CD14-positive monocyte (primary cell): ENCODE measurements at regions not wholly inside any gene's neighbourhood (a gene's known extent, or its start where the extent isn't known, plus 50 kb on each side); places are given as distances from the start of the nearest gene placed in this dataset.

Experiments used
- DNase-seq, 3 donors: peaks; one replicate each; pipeline ENCODE4 v3.0.0-alpha.2; 2011 to 2022
- H2AFZ ChIP-seq: 2 replicates; pipeline ENCODE4 v1.6.0; 2012; ENCODE audit warnings: mild to moderate bottlenecking, low read depth, low read length, inconsistent platforms; ENCODE audit not compliant: insufficient read depth, poor library complexity, severe bottlenecking
- H3K27ac ChIP-seq, 2 donors: 1 replicate in 1 of 2; 2 replicates in 1 of 2; pipeline ENCODE4 v1.5.1; 2012 to 2013; ENCODE audit warnings: low read length in 2 of 2, control low read depth in 1 of 2, inconsistent platforms in 1 of 2, low read depth in 1 of 2, mild to moderate bottlenecking in 1 of 2
- H3K27me3 ChIP-seq, 2 donors: one replicate each; pipeline versions ENCODE4 v1.6.0 to v1.6.1; 2011 to 2013; ENCODE audit warnings: low read length in 2 of 2; ENCODE audit not compliant: control insufficient read depth in 2 of 2, insufficient read depth in 2 of 2
- H3K36me3 ChIP-seq, 2 donors: replicated peaks in 1 of 2; 1 replicate in 1 of 2; 2 replicates in 1 of 2; pipeline versions ENCODE4 v1.5.1 to v1.6.1; 2012 to 2013; ENCODE audit warnings: low read length in 2 of 2, control low read depth in 1 of 2, inconsistent platforms in 1 of 2, mild to moderate bottlenecking in 1 of 2; ENCODE audit not compliant: insufficient read depth in 2 of 2, control insufficient read depth in 1 of 2
- H3K4me1 ChIP-seq, 2 donors: 1 replicate in 1 of 2; 2 replicates in 1 of 2; pipeline versions ENCODE4 v1.5.1 to v1.6.1; 2012 to 2013; ENCODE audit warnings: low read length in 2 of 2, control low read depth in 1 of 2, inconsistent platforms in 1 of 2, mild to moderate bottlenecking in 1 of 2, moderate library complexity in 1 of 2; ENCODE audit not compliant: insufficient read depth in 2 of 2, control insufficient read depth in 1 of 2
- H3K4me2 ChIP-seq: replicated peaks from 2 replicates; pipeline ENCODE3; 2012; ENCODE audit warnings: low read length, moderate library complexity, mild to moderate bottlenecking; ENCODE audit not compliant: poor library complexity, severe bottlenecking; ENCODE audit errors: extremely low read depth
- H3K4me3 ChIP-seq, 3 experiments: fragments of 200-600 bp in 1 of 3; sonication (generic) in 1 of 3; replicated peaks in 1 of 3; 1 replicate in 2 of 3; 2 replicates in 1 of 3; pipeline ENCODE4 v1.5.1; 2011 to 2013; ENCODE audit warnings: low read length in 3 of 3, mild to moderate bottlenecking in 3 of 3, control low read depth in 2 of 3, low read depth in 2 of 3, inconsistent platforms in 1 of 3, moderate library complexity in 1 of 3
- H3K79me2 ChIP-seq: 2 replicates; pipeline ENCODE4 v1.6.0; 2012; ENCODE audit warnings: mild to moderate bottlenecking, control low read depth, inconsistent platforms, low read length, moderate library complexity; ENCODE audit not compliant: insufficient read depth
- H3K9ac ChIP-seq: 2 replicates; pipeline ENCODE4 v1.6.0; 2017; ENCODE audit warnings: low read length, mild to moderate bottlenecking; ENCODE audit not compliant: insufficient read depth, poor library complexity, severe bottlenecking
- H3K9me3 ChIP-seq, 2 donors: replicated peaks in 1 of 2; 1 replicate in 1 of 2; 2 replicates in 1 of 2; pipeline versions ENCODE4 v1.5.1 to v1.6.1; 2012 to 2013; ENCODE audit warnings: low read length in 2 of 2, control low read depth in 1 of 2; ENCODE audit not compliant: control insufficient read depth in 1 of 2, insufficient read depth in 1 of 2
- H4K20me1 ChIP-seq: 2 replicates; pipeline ENCODE4 v1.6.0; 2012; ENCODE audit warnings: mild to moderate bottlenecking, low read length, control low read depth, moderate library complexity; ENCODE audit not compliant: insufficient read depth
- H3K27ac Mint-ChIP-seq, 7 donors: one replicate each; pipeline ENCODE4 v1.8.0; 2020; ENCODE audit warnings: mild to moderate bottlenecking in 7 of 7, mixed read lengths in 7 of 7, moderate library complexity in 6 of 7, inconsistent platforms in 2 of 7
- H3K27me3 Mint-ChIP-seq, 3 donors: one replicate each; pipeline ENCODE4 v1.8.0; 2021 to 2022; ENCODE audit warnings: low read depth in 3 of 3, mild to moderate bottlenecking in 3 of 3, mixed read lengths in 3 of 3, moderate library complexity in 3 of 3, inconsistent platforms in 1 of 3
- H3K36me3 Mint-ChIP-seq, 2 donors: one replicate each; pipeline ENCODE4 v1.8.0; 2020; ENCODE audit warnings: mixed read lengths in 2 of 2, inconsistent platforms in 1 of 2, mild to moderate bottlenecking in 1 of 2
- H3K4me1 Mint-ChIP-seq: one replicate; pipeline ENCODE4 v1.8.0; 2020; ENCODE audit warnings: mild to moderate bottlenecking, mixed read lengths
- H3K4me3 Mint-ChIP-seq, 2 donors: one replicate each; pipeline ENCODE4 v1.8.0; 2020; ENCODE audit warnings: mild to moderate bottlenecking in 2 of 2, mixed read lengths in 2 of 2, moderate library complexity in 1 of 2
- H3K9me3 Mint-ChIP-seq, 7 donors: one replicate each; pipeline ENCODE4 v1.8.0; 2020 to 2022; ENCODE audit warnings: mixed read lengths in 7 of 7, mild to moderate bottlenecking in 6 of 7, moderate library complexity in 6 of 7, inconsistent platforms in 2 of 7
- WGBS: methylation state at CpG from one replicate; pipeline ENCODE4 v1.1.5; 2013; ENCODE audit warnings: missing lambda C conversion rate; ENCODE audit not compliant: insufficient coverage; 5-methylcytosine and 5-hydroxymethylcytosine counted together
- intact Hi-C, 2 donors: fragments of 100-400 bp; cut with micrococcal nuclease; formaldehyde crosslinking; loops; one replicate each; pipeline versions ENCODE4 v1.15.0 to v1.15.1; 2023
- TF ChIP-seq, protein P1 (sequence below): fragments of 200-600 bp; IDR thresholded peaks from one replicate; pipeline ENCODE4 v1.8.0; 2022; ENCODE audit warnings: antibody characterized with exemption, mild to moderate bottlenecking

DNA sequence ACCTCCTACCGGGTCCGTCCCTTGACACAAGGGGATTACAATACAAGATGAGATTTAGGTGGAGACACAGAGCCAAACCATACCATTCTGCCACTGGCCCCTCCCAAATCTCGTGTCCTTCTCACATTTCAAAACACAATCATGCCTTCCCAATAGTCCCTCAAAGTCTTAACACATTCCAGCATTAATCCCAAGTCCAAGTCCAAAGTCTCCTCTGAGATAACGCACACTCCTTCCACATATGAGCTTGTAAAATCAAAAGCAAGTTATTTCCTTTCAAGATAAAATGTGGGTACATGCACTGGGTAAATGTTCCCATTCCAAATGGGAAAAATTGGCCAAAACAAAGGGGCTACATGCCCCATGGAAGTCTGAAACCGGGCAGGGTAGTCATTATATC, 463.9 kb upstream of the CDH9 start:
- Mint-ChIP-seq H3K27ac (no peak overlapping the region), H3K4me3 (no peak overlapping the region), H3K36me3 (no peaks in the 10 kb centered on the region), H3K27me3 (no peaks in the 10 kb centered on the region), H3K9me3 (peaks cover 0 to 17% (median 5%) of the 10 kb centered on the region in 7 donors), H3K4me1 (no peaks in the 10 kb centered on the region)
- Histone ChIP-seq H3K36me3 (no peaks in the 10 kb centered on the region), H3K27ac (no peak overlapping the region), H3K9ac (no peak overlapping the region), H3K4me1 (no peaks in the 10 kb centered on the region), H3K27me3 (no peaks in the 10 kb centered on the region), H4K20me1 (no peaks in the 10 kb centered on the region), H3K4me2 (no peak overlapping the region), H2AFZ (no peak overlapping the region), H3K4me3 (no peak overlapping the region), H3K79me2 (no peaks in the 10 kb centered on the region), H3K9me3 (peaks cover 0 to 7% of the 10 kb centered on the region in 2 donors)
- TF ChIP-seq, protein P1, sequence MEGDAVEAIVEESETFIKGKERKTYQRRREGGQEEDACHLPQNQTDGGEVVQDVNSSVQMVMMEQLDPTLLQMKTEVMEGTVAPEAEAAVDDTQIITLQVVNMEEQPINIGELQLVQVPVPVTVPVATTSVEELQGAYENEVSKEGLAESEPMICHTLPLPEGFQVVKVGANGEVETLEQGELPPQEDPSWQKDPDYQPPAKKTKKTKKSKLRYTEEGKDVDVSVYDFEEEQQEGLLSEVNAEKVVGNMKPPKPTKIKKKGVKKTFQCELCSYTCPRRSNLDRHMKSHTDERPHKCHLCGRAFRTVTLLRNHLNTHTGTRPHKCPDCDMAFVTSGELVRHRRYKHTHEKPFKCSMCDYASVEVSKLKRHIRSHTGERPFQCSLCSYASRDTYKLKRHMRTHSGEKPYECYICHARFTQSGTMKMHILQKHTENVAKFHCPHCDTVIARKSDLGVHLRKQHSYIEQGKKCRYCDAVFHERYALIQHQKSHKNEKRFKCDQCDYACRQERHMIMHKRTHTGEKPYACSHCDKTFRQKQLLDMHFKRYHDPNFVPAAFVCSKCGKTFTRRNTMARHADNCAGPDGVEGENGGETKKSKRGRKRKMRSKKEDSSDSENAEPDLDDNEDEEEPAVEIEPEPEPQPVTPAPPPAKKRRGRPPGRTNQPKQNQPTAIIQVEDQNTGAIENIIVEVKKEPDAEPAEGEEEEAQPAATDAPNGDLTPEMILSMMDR: no peak
- intact Hi-C loops: no loop called here
- no peak for DNase-seq
- WGBS: 94% methylated on average over 2 of the region's 5 CpGs

DNA sequence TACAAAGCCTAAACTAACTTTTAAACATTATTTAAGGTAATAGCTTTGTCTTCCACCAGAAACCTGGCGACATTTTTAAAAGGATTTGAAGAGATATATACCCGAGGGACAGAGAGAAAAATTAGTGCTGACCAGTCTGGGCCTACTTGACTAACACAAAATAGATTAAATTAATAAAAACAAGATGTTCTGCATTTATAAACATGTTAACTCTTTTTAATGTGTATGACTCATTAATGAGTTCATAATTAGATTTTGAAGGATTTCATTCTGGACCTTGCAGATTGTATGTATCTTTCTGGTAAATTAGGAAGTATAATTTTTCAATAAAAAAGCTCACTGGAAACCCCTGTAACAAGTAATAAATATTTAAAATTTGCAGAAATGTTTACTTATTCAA, 459.1 kb upstream of the CDH9 start:
- H3K27me3 Mint-ChIP-seq: peaks cover 0 to 2% (median 0%) of the 10 kb centered on the region in 3 donors
- Histone ChIP-seq H3K27me3 (no peaks in the 10 kb centered on the region), H3K36me3 (no peaks in the 10 kb centered on the region), H3K9ac (no peak overlapping the region), H4K20me1 (no peaks in the 10 kb centered on the region), H3K4me2 (no peak overlapping the region), H3K79me2 (no peaks in the 10 kb centered on the region), H3K4me3 (no peak overlapping the region), H3K9me3 (peaks cover 4 to 5% of the 10 kb centered on the region in 2 donors), H2AFZ (no peak overlapping the region), H3K4me1 (no peaks in the 10 kb centered on the region), H3K27ac (no peak overlapping the region)
- TF ChIP-seq, protein P1: no peak
- WGBS: no CpG with 5 or more reads among the region's 2 CpGs
- no peaks in the 10 kb centered on the region for H3K4me1 Mint-ChIP-seq
- no peak overlapping the region for H3K27ac Mint-ChIP-seq
- H3K9me3 Mint-ChIP-seq: peaks cover 0 to 22% (median 3%) of the 10 kb centered on the region in 7 donors
- no peak for DNase-seq
- intact Hi-C loops: no loop called here
- no peak overlapping the region for H3K4me3 Mint-ChIP-seq
- no peaks in the 10 kb centered on the region for H3K36me3 Mint-ChIP-seq
